OCI-LY3 (cell line): ENCODE measurements at regions not wholly inside any gene's neighbourhood (a gene's known extent, or its start where the extent isn't known, plus 50 kb on each side); places are given as distances from the start of the nearest gene placed in this dataset.

Experiments
- H2AFZ ChIP-seq: fragments of 200-600, 300-600 bp; shearing (Covaris generic); 2 replicates; pipeline ENCODE4 v1.6.0; 2014; ENCODE audit warnings: antibody characterized with exemption, low read depth, low read length
- H3K27ac ChIP-seq: fragments of 200-600, 300-600 bp; sonication (generic); 2 replicates; pipeline ENCODE4 v1.5.1; 2014; ENCODE audit warnings: mild to moderate bottlenecking, low read length, moderate library complexity, mixed read lengths
- H3K27me3 ChIP-seq: fragments of 200-600, 300-600 bp; sonication (generic); 2 replicates; pipeline ENCODE4 v1.6.1; 2014; ENCODE audit warnings: low read depth, low read length, mixed read lengths
- H3K36me3 ChIP-seq: fragments of 200-600, 300-600 bp; sonication (generic); replicated peaks from 2 replicates; pipeline ENCODE3; 2014; ENCODE audit warnings: low read depth, low read length, mixed read lengths
- H3K4me1 ChIP-seq: fragments of 300-600, 200-600 bp; sonication (generic); 2 replicates; pipeline ENCODE4 v1.6.1; 2014; ENCODE audit warnings: low read length, mixed read lengths
- H3K4me2 ChIP-seq: fragments of 200-600, 300-600 bp; sonication (generic); 2 replicates; pipeline ENCODE4 v1.6.1; 2014; ENCODE audit warnings: low read length, mixed read lengths
- H3K4me3 ChIP-seq: fragments of 300-600, 200-600 bp; sonication (generic); 2 replicates; pipeline ENCODE4 v1.5.1; 2014; ENCODE audit warnings: antibody characterized with exemption, mild to moderate bottlenecking, low read length, moderate library complexity
- H3K79me2 ChIP-seq: fragments of 300-600, 200-600 bp; shearing (Covaris generic); 2 replicates; pipeline ENCODE4 v1.6.1; 2014; ENCODE audit warnings: mild to moderate bottlenecking, low read length, mixed read lengths
- H3K9ac ChIP-seq: fragments of 300-600, 200-600 bp; shearing (Covaris generic); 2 replicates; pipeline ENCODE4 v1.6.0; 2014; ENCODE audit warnings: mild to moderate bottlenecking, low read length, moderate library complexity
- H3K9me3 ChIP-seq: fragments of 200-600, 300-600 bp; shearing (Covaris generic); 2 replicates; pipeline ENCODE4 v1.6.1; 2014; ENCODE audit warnings: low read length, mixed read lengths; ENCODE audit not compliant: insufficient read depth
- H4K20me1 ChIP-seq: fragments of 200-600, 300-600 bp; sonication (generic); 2 replicates; pipeline ENCODE4 v1.6.1; 2016; ENCODE audit warnings: low read length, mixed read lengths; ENCODE audit not compliant: insufficient read depth
- EZH2phosphoT487 ChIP-seq: fragments of 200-600 bp; shearing (Covaris generic); IDR thresholded peaks from 2 replicates; pipeline ENCODE4 v1.6.1; 2018; ENCODE audit warnings: antibody characterized with exemption, mixed run types, low read depth
- TF ChIP-seq, protein P1 (sequence below): fragments of 200-600, 300-600 bp; sonication (generic); IDR thresholded peaks from 2 replicates; pipeline ENCODE4 v1.5.1; 2014; ENCODE audit warnings: antibody characterized with exemption, low read length, low read depth

DNA sequence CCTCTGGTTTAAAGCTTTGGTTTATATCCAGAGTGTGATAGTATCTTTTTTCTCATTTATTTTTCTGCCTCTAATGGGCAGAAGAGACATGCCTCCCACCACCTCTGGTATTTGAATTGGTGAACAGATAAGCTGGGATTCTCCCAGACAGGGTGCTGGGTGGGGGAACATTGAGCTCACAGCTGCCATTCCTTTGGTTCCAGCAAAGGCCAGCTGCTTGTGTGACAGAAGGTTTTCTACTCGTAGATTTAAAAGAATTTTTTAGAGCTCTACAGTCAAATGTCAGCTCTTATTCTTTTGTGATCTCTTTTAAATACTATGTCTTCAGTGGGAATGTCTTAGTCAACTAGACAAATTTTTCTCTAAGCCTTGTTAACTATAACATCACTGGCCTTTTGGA, 54.7 kb upstream of the ADAMTS16 start:
- H3K27ac ChIP-seq = no peak overlapping the region
- no peak overlapping the region for H3K4me3 ChIP-seq
- H3K9me3 ChIP-seq = no peaks in the 10 kb centered on the region
- no peak for TF ChIP-seq EZH2phosphoT487
- TF ChIP-seq, protein P1, sequence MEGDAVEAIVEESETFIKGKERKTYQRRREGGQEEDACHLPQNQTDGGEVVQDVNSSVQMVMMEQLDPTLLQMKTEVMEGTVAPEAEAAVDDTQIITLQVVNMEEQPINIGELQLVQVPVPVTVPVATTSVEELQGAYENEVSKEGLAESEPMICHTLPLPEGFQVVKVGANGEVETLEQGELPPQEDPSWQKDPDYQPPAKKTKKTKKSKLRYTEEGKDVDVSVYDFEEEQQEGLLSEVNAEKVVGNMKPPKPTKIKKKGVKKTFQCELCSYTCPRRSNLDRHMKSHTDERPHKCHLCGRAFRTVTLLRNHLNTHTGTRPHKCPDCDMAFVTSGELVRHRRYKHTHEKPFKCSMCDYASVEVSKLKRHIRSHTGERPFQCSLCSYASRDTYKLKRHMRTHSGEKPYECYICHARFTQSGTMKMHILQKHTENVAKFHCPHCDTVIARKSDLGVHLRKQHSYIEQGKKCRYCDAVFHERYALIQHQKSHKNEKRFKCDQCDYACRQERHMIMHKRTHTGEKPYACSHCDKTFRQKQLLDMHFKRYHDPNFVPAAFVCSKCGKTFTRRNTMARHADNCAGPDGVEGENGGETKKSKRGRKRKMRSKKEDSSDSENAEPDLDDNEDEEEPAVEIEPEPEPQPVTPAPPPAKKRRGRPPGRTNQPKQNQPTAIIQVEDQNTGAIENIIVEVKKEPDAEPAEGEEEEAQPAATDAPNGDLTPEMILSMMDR = no peak
- H3K36me3 ChIP-seq = no peaks in the 10 kb centered on the region
- H4K20me1 ChIP-seq = no peaks in the 10 kb centered on the region
- H3K27me3 ChIP-seq = no peaks in the 10 kb centered on the region
- H3K9ac ChIP-seq = no peak overlapping the region
- H2AFZ ChIP-seq = no peak overlapping the region
- no peak overlapping the region for H3K4me2 ChIP-seq
- H3K79me2 ChIP-seq = no peaks in the 10 kb centered on the region
- H3K4me1 ChIP-seq = peaks cover 15% of the 10 kb centered on the region

DNA sequence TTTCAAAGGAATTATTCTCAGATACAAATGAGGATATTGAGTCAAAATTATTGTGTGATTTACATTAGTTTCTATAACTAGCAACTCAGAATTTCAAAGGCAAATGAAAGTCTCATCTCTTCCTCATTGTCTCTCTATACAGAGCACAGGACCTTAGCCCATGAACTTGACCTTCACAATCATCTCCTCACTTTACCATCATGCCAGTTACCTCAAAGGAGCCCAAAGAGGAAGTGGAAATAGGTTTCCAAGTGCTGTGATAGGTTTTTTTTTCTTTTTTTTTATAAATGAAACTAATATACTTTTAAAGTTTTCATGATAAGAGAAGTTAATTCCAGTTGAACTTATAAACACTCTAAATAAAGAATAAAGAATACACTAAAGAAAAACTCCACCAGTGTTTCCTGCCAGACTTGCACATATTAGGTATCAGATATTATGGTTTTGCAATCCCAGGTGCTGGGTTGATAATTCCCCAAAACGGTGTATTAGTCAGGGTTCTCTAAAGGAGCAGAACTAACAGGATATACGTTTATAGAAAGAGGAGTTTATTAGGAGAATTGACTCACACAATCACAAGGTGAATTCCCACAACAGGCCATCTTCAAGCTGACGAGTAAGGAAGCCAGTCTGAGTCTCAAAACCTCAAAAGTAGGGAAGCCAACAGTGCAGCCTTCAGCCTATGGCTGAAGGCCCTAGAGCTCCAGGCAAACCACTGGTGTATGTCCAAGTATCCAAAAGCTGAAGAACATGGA, 50.1 kb upstream of the ADAMTS16 start:
- no peaks in the 10 kb centered on the region for H3K9me3 ChIP-seq
- H3K79me2 ChIP-seq = no peaks in the 10 kb centered on the region
- no peak overlapping the region for H2AFZ ChIP-seq
- peaks cover 32% of the 10 kb centered on the region for H3K4me1 ChIP-seq
- no peaks in the 10 kb centered on the region for H3K27me3 ChIP-seq
- H3K9ac ChIP-seq = no peak overlapping the region
- peak overlapping the region; percentile 26; the same call in 1 of the 2 replicates for H3K4me2 ChIP-seq
- H4K20me1 ChIP-seq = no peaks in the 10 kb centered on the region
- H3K36me3 ChIP-seq = no peaks in the 10 kb centered on the region
- TF ChIP-seq, protein P1 = no peak
- no peak for TF ChIP-seq EZH2phosphoT487
- peak overlapping the region; percentile 62 for H3K27ac ChIP-seq
- no peak overlapping the region for H3K4me3 ChIP-seq
